NCI-H1105 treated with DMSO at 0.1 percent for 48 hours (cell line): ENCODE measurements at regions not wholly inside any gene's neighbourhood (a gene's known extent, or its start where the extent isn't known, plus 50 kb on each side); places are given as distances from the start of the nearest gene placed in this dataset.
A peak's percentile ranks its signal among the peaks of the same experiment; 100 is the strongest.

Source experiments
- DNase-seq: peaks from one replicate; lab custom pipeline; 2025; lab: John Stamatoyannopoulos, UW

GRCh38 chr5:129400395-129400983, 59.6 kb upstream of the ADAMTS19 start:
- peak; percentile 11 for DNase-seq

GRCh38 chr5:129405222-129405621, 54.9 kb upstream of the ADAMTS19 start:
- no peak for DNase-seq

DNA sequence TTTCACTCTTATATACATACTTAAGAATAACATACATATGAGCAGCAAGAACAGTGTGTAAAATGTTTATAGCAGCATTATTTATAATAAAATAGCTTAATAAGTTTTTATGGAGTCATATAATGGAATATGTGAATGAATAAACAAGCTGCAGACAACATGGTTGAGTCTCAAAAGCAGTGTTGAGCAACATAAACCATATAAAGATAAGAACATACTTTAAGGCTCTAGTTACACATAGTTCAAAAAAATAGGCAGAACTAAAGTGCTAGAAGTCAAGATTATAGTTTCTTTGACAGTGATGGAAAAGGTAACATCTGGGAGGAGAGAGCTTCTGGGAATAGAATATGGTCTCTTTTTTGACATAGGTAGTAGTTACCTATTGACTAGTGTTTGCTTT, 53.7 kb upstream of the ADAMTS19 start:
- DNase-seq = no peak
